ENCODE measurements at regions not wholly inside any gene's neighbourhood (a gene's known extent, or its start where the extent isn't known, plus 50 kb on each side); places are given as distances from the start of the nearest gene placed in this dataset.
A peak's percentile ranks its signal among the peaks of the same experiment; 100 is the strongest.

- intact Hi-C loops (cut with DNase I) = no loop called here
- DNase-seq = peak in 1 of 10 donors; percentile 50
Measured at GRCh38 chr2:2667690-2668089, 336.6 kb upstream of the MYT1L start.

GRCh38 chr2:2665834-2666133, 334.7 kb upstream of the MYT1L start:
- intact Hi-C loops (cut with DNase I) = no loop called here

GRCh38 chr2:2664989-2665833, 334.1 kb upstream of the MYT1L start:
- peak in 2 of 10 donors; percentile 79 to 84 for DNase-seq
- intact Hi-C loops (cut with DNase I) = no loop called here

More at GRCh38 chr2:2665834-2666133, 334.7 kb upstream of the MYT1L start:
- DNase-seq = peak in 1 of 10 donors; percentile 27

GRCh38 chr2:2663401-2664036, 332.4 kb upstream of the MYT1L start:
- peak in 1 of 10 donors; percentile 77 for DNase-seq
- intact Hi-C loops (cut with DNase I) = no loop called here

- intact Hi-C loops (cut with DNase I) = no loop called here
- DNase-seq = peak in 1 of 10 donors; percentile 47
Measured at GRCh38 chr2:2662847-2663356, 331.8 kb upstream of the MYT1L start.

GRCh38 chr2:2662037-2662846, 331.2 kb upstream of the MYT1L start:
- peak in 4 of 10 donors; percentile 27 to 89 (median 76) for DNase-seq
- intact Hi-C loops (cut with DNase I) = no loop called here

GRCh38 chr2:2660789-2661355, 329.8 kb upstream of the MYT1L start:
- intact Hi-C loops (cut with DNase I) = no loop called here
- DNase-seq = peak in 1 of 10 donors; percentile 22

GRCh38 chr2:2657121-2657962, 326.3 kb upstream of the MYT1L start:
- intact Hi-C loops (cut with DNase I) = no loop called here
- peak in 1 of 10 donors; percentile 78 for DNase-seq

- DNase-seq = peak in 4 of 10 donors; percentile 29 to 86 (median 48)
Measured at GRCh38 chr2:2656115-2657011, 325.3 kb upstream of the MYT1L start.

GRCh38 chr2:2655453-2656114, 324.5 kb upstream of the MYT1L start:
- DNase-seq = peak in 1 of 10 donors; percentile 60
- intact Hi-C loops (cut with DNase I) = no loop called here

More at GRCh38 chr2:2656115-2657011, 325.3 kb upstream of the MYT1L start:
- intact Hi-C loops (cut with DNase I) = no loop called here

- DNase-seq = no peak
- intact Hi-C loops (cut with DNase I) = no loop called here
Measured at GRCh38 chr2:2653231-2653630, 322.2 kb upstream of the MYT1L start.

- intact Hi-C loops (cut with DNase I) = no loop called here
- DNase-seq = peak in 1 of 10 donors; percentile 52
Measured at GRCh38 chr2:2650608-2651375, 319.7 kb upstream of the MYT1L start.

GRCh38 chr2:2649109-2650072, 318.3 kb upstream of the MYT1L start:
- intact Hi-C loops (cut with DNase I) = no loop called here
- DNase-seq = no peak

GRCh38 chr2:2648094-2648493, 317.0 kb upstream of the MYT1L start:
- intact Hi-C loops (cut with DNase I) = no loop called here
- no peak for DNase-seq

GRCh38 chr2:2647141-2647541, 316.1 kb upstream of the MYT1L start:
- DNase-seq = peak in 1 of 10 donors; percentile 88
- intact Hi-C loops (cut with DNase I) = no loop called here

GRCh38 chr2:2646433-2647051, 315.5 kb upstream of the MYT1L start:
- intact Hi-C loops (cut with DNase I) = no loop called here
- peak in 1 of 10 donors; percentile 89 for DNase-seq

Measured in posterior cingulate gyrus (tissue), 11 donors.